Ovary (tissue), 7 donors: ENCODE measurements at regions not wholly inside any gene's neighbourhood (a gene's known extent, or its start where the extent isn't known, plus 50 kb on each side); places are given as distances from the start of the nearest gene placed in this dataset.
"Not testable (repeated sequence)": the region's sequence is repeated elsewhere in the genome, so short reads cannot be mapped to it uniquely, and the experiment has no call there.

Experiments
- DNase-seq, 5 donors: peaks; one replicate each; pipeline ENCODE4 v3.0.0-alpha.2; 2019 to 2020
- H3K27ac ChIP-seq, 2 donors: fragments of 200-600 bp; one replicate each; pipeline versions ENCODE4 v1.5.1 to v1.8.0; 2019 to 2022
- H3K27me3 ChIP-seq: fragments of 200-600 bp; one replicate; pipeline ENCODE4 v1.8.0; 2022
- H3K36me3 ChIP-seq: fragments of 200-600 bp; sonication (generic); one replicate; pipeline ENCODE4 v1.5.1; 2019
- H3K4me1 ChIP-seq: one replicate; pipeline ENCODE4 v1.8.1; 2013; ENCODE audit warnings: mild to moderate bottlenecking, moderate library complexity; ENCODE audit not compliant: insufficient read depth
- H3K4me3 ChIP-seq: fragments of 200-600 bp; sonication (generic); one replicate; pipeline ENCODE4 v1.5.1; 2017
- H3K9me3 ChIP-seq, 2 donors: fragments of 200-600 bp in 1 of 2; sonication (generic) in 1 of 2; one replicate each; pipeline versions ENCODE4 v1.5.1 to v1.8.1; 2013 to 2019; ENCODE audit warnings: mild to moderate bottlenecking in 1 of 2, moderate library complexity in 1 of 2
- CTCF ChIP-seq, 3 donors: fragments of 450-650 bp in 2 of 3; fragments of 200-600 bp in 1 of 3; IDR thresholded peaks; one replicate each; pipeline versions ENCODE4 v1.5.1 to v1.8.0; 2016 to 2022; ENCODE audit warnings: antibody characterized with exemption in 3 of 3, mild to moderate bottlenecking in 1 of 3
- EP300 ChIP-seq: sonication (generic); formaldehyde crosslinking; IDR thresholded peaks from one replicate; pipeline ENCODE4 v1.6.1; 2017; ENCODE audit warnings: antibody characterized with exemption
- POLR2A ChIP-seq: fragments of 450-650 bp; IDR thresholded peaks from one replicate; pipeline ENCODE4 v1.6.1; 2017; ENCODE audit warnings: antibody characterized with exemption, mild to moderate bottlenecking, moderate library complexity
- WGBS, 3 donors: extraction: QIAGEN DNeasy Blood & Tissue Kit in 1 of 3; methylation state at CpG; one replicate each; pipeline versions ENCODE4 v1.1.5 to v1.1.7; 2013 to 2017; 5-methylcytosine and 5-hydroxymethylcytosine counted together
- intact Hi-C, 4 donors: fragments of 100-400 bp; cut with DNase I; formaldehyde crosslinking; loops; one replicate each; pipeline versions ENCODE4 v1.11.0 to v1.15.1; 2022 to 2023
- donor health status: DM: no; HTN: no; CAD: no; lungs with moderate emphysema.
- donor health status: DM: no; HTN: no; CAD: no.
- donor health status: Bipolar disorder and iron deficiency.
- donor health status: DM: no; HTN: no; CAD: no.
- donor health status: DM: yes; HTN: yes; CAD: no.

- Histone ChIP-seq H3K4me1 (no peaks in the 10 kb centered on the region), H3K27me3 (no peaks in the 10 kb centered on the region), H3K27ac (no peak overlapping the region), H3K9me3 (no peaks in the 10 kb centered on the region), H3K4me3 (no peak overlapping the region), H3K36me3 (no peaks in the 10 kb centered on the region)
- 78 to 83% (median 79%) methylated on average over 10 of the region's 10 CpGs for WGBS, 3 donors
- TF ChIP-seq EP300 = no peak
- no peak for TF ChIP-seq POLR2A
- TF ChIP-seq CTCF (IDR thresholded peaks at IDR 0.05) = no peak
- intact Hi-C loops = no loop called here
- DNase-seq = no peak
Observed at GRCh38 chr1:58190267-58190988, 356.1 kb downstream of the OMA1 start.

GRCh38 chr1:58189453-58189852, 357.1 kb downstream of the OMA1 start:
- no peaks in the 10 kb centered on the region for H3K4me1 ChIP-seq
- no peak overlapping the region for H3K4me3 ChIP-seq
- H3K36me3 ChIP-seq = no peaks in the 10 kb centered on the region
- TF ChIP-seq POLR2A (no peak), CTCF (IDR thresholded peaks at IDR 0.05) (no peak), EP300 (no peak)
- WGBS, 3 donors = 90 to 94% (median 93%) methylated on average over 3 of the region's 3 CpGs
- no peaks in the 10 kb centered on the region for H3K9me3 ChIP-seq
- H3K27ac ChIP-seq = no peak overlapping the region
- DNase-seq = no peak
- intact Hi-C loops = no loop called here
- no peaks in the 10 kb centered on the region for H3K27me3 ChIP-seq

- intact Hi-C loops = no loop called here
- DNase-seq = no peak
- no peak overlapping the region for H3K4me3 ChIP-seq
- H3K4me1 ChIP-seq = no peaks in the 10 kb centered on the region
- no peaks in the 10 kb centered on the region for H3K27me3 ChIP-seq
- H3K36me3 ChIP-seq = no peaks in the 10 kb centered on the region
- no peaks in the 10 kb centered on the region for H3K9me3 ChIP-seq
- TF ChIP-seq CTCF (IDR thresholded peaks at IDR 0.05) (no peak), POLR2A (no peak), EP300 (no peak)
- 35 to 40% (median 37%) methylated on average over 2 of the region's 2 CpGs for WGBS, 3 donors
- no peak overlapping the region for H3K27ac ChIP-seq
Observed at GRCh38 chr1:58183286-58183685, 363.2 kb downstream of the OMA1 start.

GRCh38 chr1:58180537-58180936, 366.0 kb downstream of the OMA1 start:
- DNase-seq = no peak
- Histone ChIP-seq H3K27me3 (no peaks in the 10 kb centered on the region), H3K4me1 (no peaks in the 10 kb centered on the region), H3K9me3 (no peaks in the 10 kb centered on the region), H3K4me3 (no peak overlapping the region), H3K27ac (no peak overlapping the region), H3K36me3 (no peaks in the 10 kb centered on the region)
- TF ChIP-seq CTCF (IDR thresholded peaks at IDR 0.05) (no peak), EP300 (no peak), POLR2A (no peak)
- 93 to 97% (median 96%) methylated on average over 2 of the region's 2 CpGs for WGBS, 3 donors
- intact Hi-C loops = no loop called here

GRCh38 chr1:58169160-58169559, 377.4 kb downstream of the OMA1 start:
- DNase-seq, H3K27me3 ChIP-seq, H3K36me3 ChIP-seq, intact Hi-C loops, H3K4me1 ChIP-seq, H3K27ac ChIP-seq, H3K9me3 ChIP-seq, H3K4me3 ChIP-seq: not testable (repeated sequence)
- 60 to 70% (median 67%) methylated on average over 3 of the region's 3 CpGs for WGBS, 3 donors

GRCh38 chr1:58167131-58167530, 379.4 kb downstream of the OMA1 start:
- DNase-seq, H3K4me1 ChIP-seq, H3K9me3 ChIP-seq, H3K4me3 ChIP-seq, H3K27me3 ChIP-seq, H3K27ac ChIP-seq, H3K36me3 ChIP-seq, intact Hi-C loops: not testable (repeated sequence)
- WGBS, 3 donors = 96 to 100% (median 100%) methylated on average over 1 of the region's 1 CpG
